NCI-H82 treated with DMSO at 0.1 percent for 48 hours (cell line): ENCODE measurements at regions not wholly inside any gene's neighbourhood (a gene's known extent, or its start where the extent isn't known, plus 50 kb on each side); places are given as distances from the start of the nearest gene placed in this dataset.

ENCODE experiments used
- DNase-seq: peaks from one replicate; lab custom pipeline; 2025; ENCODE audit not compliant: unreplicated experiment; lab: John Stamatoyannopoulos, UW

DNA sequence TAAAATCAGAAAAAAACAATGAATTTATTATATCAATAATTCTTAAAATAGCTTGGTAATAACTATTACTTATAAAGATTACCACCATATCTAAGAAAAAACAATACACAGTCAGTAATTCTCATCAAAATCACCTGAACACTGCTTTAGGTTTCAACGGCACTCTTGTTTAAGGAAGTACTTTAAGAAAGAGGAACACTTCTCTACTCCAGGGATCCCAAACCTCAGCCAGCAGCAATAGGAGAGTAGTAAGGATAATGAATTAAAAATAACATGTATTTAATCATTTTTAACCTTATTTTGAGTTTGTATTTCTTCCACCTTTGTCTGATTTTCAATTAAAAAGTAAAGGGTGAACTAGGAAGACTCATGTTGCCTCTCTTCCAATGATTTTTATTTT is 494.0 kb upstream of the NR2F2 start:
- DNase-seq = no peak

GRCh38 chr15:95837341-95838004 is 493.0 kb upstream of the NR2F2 start:
- no peak for DNase-seq

- no peak for DNase-seq
These were observed 491.1 kb upstream of the NR2F2 start for GRCh38 chr15:95839367-95839782.

DNA sequence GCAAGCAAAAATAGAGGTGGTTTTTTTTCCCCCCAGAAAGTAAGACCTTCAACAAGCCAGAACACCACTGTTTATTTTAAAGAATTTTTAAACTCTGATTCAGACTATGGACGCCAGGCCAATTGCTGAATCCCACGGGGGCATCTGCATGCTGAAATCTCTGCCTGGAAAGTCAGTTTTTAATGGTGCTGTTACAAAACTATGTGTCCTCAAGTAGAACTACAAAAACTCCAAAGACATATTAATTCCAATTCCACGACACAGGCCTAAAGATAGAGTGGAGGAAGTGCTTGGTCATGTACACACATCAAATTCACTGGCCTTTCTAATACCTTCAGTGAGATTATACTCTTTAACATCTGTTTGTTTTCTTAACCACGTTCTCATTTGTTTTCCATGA is 490.5 kb upstream of the NR2F2 start:
- no peak for DNase-seq

DNA sequence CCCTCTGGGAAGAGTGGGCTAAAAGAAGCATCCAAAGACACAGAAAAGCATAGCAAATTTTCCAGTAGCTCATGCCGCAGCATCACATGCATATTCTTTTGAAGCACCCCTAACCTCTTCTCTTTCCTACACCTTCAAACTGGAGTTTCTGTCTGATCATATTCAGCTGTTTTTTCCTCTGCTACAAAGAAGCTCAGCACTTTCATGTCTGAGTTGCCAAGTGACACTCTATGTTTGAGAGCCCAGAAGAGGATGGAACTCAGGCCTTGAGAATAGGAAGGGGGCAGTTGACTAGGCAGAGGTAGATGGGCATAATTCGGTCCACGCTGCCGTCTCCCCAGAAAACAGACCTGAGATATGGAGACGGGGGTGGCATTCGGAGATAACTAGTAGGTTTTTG is 489.6 kb upstream of the NR2F2 start:
- DNase-seq = no peak

DNA sequence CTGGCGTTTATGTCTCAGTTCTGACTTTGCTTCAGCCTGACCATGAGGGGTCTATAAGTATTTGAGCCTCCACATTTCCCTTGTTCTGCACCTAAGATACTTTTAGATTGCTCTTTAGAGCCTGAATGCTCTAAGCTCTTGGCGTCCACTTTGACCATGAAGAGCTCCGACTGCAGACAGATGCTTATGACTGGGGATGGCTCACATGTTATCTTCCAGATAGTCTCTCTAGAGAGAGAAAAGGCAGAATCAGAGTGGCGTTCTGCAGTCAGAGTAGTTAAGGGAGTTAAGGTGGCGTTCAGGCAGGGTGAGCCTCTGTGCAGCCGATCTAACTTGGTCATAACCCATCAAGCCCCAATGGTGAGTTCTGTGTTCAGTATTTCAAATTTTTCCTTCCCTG is 487.9 kb upstream of the NR2F2 start:
- DNase-seq = no peak

GRCh38 chr15:95843241-95843910 is 487.1 kb upstream of the NR2F2 start:
- no peak for DNase-seq

GRCh38 chr15:95845862-95846515 is 484.5 kb upstream of the NR2F2 start:
- DNase-seq = no peak

- DNase-seq = no peak
These were observed 482.4 kb upstream of the NR2F2 start for GRCh38 chr15:95848126-95848525.

- no peak for DNase-seq
These were observed 479.7 kb upstream of the NR2F2 start for GRCh38 chr15:95850837-95851236.

GRCh38 chr15:95853350-95853749 is 477.1 kb upstream of the NR2F2 start:
- no peak for DNase-seq

DNA sequence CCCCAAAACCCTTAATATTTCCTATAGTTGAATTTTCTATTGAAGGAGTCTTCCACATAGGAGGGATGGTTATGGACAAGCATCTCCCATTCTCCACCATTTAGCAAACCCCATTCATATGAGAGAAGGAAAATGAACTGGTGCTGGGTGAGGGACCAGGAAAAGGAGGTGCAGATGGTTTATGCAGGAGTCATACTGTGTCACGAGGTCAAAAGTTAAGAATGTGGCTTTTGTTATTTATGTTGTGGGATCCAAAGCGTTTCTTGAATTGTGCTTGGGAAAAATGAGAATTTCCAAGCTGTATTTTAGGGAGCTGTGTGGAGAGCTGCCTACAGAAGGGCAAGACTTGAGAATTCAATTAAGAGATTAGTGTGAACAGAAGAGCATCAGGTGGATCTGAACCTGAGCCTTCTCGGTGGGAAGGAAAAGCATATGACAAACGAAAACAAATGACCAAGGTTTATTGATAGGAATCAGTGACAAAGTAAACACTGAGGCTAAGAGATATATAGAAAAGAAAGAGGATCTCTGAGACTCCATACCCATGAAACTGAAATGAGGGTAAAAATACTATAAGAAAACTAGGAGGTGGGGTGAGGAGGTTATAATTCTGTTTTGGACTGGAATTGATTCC is 473.3 kb upstream of the NR2F2 start:
- peak; percentile 11 for DNase-seq

GRCh38 chr15:95857758-95858157 is 472.7 kb upstream of the NR2F2 start:
- peak; percentile 27 for DNase-seq

DNA sequence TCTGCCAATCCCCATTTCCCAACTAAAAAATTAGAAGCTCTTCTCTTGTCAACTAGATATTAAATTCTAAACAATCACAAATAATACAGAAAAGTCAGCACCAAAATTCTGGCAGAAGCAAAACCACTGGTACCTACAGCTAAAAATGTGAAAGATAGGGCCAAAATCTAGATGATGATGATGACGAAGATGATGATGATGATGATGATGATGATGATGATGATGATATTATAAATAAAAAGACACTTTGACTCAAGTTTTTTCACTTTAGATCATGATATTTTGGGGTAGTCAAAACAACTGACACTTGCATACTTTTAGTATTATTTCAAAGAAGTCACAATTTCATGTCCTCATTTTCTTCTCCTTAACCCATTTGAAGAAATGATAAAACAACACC is 470.1 kb upstream of the NR2F2 start:
- no peak for DNase-seq

DNA sequence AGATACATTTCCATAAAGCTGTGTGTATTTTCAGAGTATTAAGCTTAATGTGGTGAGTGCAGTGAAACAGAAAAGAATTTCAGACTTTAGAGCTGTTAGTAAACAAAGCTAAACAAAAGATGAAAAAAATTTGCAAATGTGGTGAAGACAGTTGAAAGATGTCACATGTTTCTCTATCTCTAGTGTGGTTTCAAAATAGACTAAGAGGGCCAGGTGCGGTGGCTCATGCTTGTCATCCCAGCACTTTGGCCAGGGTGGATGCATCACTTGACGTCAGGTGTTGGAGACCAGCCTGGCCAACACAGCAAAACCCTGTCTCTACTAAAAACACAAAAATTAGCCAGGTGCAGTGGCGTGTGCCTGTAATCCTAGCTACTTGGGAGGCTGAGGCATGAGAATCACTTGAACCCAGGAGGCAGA is 466.0 kb upstream of the NR2F2 start:
- no peak for DNase-seq

- DNase-seq = no peak
These were observed 465.2 kb upstream of the NR2F2 start for GRCh38 chr15:95865330-95865739.

GRCh38 chr15:95866711-95867440 is 463.6 kb upstream of the NR2F2 start:
- no peak for DNase-seq

DNA sequence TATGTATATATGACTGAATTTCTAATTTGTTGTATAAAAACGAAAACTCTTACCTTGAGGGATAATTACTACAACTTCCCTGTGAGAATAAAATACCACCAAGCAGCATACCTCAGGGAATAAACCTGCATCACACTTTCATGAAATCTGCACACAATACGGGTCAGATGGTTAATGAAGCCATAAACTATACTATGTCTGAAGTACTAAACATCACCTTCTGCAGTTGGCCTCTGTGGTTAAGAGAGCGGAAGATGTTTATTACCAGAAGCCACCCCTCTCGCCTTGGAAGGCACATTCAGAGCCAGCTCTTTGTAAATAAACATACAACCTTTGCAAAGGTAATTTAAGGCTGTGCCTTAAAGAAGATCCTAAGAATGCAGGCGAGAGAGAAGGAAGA is 462.1 kb upstream of the NR2F2 start:
- no peak for DNase-seq

DNA sequence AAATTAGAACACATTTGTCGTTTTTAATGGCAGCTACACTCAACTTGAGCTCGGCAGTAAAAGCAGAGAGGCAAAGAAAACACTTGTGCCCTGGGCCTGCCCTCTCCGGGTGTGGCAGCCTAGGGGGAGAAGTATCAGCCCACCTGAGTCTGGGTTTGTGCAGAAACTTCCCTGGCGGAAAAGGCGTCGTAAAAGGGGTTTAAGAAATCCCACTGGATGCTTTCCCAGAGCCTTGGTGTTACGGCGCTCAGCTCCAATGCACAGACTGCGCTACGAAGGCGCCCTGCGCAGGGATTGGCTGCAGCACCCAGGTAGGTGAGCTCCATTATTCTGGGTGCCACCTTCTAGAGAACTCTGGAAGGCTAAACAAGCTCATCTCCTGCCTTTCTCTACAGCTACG is 461.5 kb upstream of the NR2F2 start:
- DNase-seq = no peak

- no peak for DNase-seq
These were observed 460.6 kb upstream of the NR2F2 start for GRCh38 chr15:95869920-95870319.

GRCh38 chr15:95872366-95872771 is 458.1 kb upstream of the NR2F2 start:
- no peak for DNase-seq
